ENCODE measurements at regions not wholly inside any gene's neighbourhood (a gene's known extent, or its start where the extent isn't known, plus 50 kb on each side); places are given as distances from the start of the nearest gene placed in this dataset.

GRCh38 chr16:48881272-48881671 lies 271.3 kb upstream of the N4BP1 start:
- DNase-seq, result no peak

GRCh38 chr16:48879223-48880122 lies 269.5 kb upstream of the N4BP1 start:
- no peak for DNase-seq

GRCh38 chr16:48877946-48878345 lies 268.0 kb upstream of the N4BP1 start:
- no peak for DNase-seq

GRCh38 chr16:48870141-48870540 lies 260.2 kb upstream of the N4BP1 start:
- no peak for DNase-seq

GRCh38 chr16:48865520-48865919 lies 255.5 kb upstream of the N4BP1 start:
- no peak for DNase-seq

GRCh38 chr16:48864055-48864454 lies 254.1 kb upstream of the N4BP1 start:
- no peak for DNase-seq

- no peak for DNase-seq
These were observed 252.1 kb upstream of the N4BP1 start for GRCh38 chr16:48862087-48862532.

- no peak for DNase-seq
These were observed 250.4 kb upstream of the N4BP1 start for GRCh38 chr16:48860341-48860740.

GRCh38 chr16:48852951-48853350 lies 243.0 kb upstream of the N4BP1 start:
- DNase-seq, result no peak

- DNase-seq, result no peak
These were observed 242.5 kb upstream of the N4BP1 start for GRCh38 chr16:48852458-48852857.

- no peak for DNase-seq
These were observed 240.3 kb upstream of the N4BP1 start for GRCh38 chr16:48850097-48850770.

GRCh38 chr16:48846277-48846676 lies 236.3 kb upstream of the N4BP1 start:
- DNase-seq, result no peak

- no peak for DNase-seq
These were observed 235.3 kb upstream of the N4BP1 start for GRCh38 chr16:48845261-48845660.

GRCh38 chr16:48838349-48838748 lies 228.4 kb upstream of the N4BP1 start:
- no peak for DNase-seq

- DNase-seq, result no peak
These were observed 226.7 kb upstream of the N4BP1 start for GRCh38 chr16:48836636-48837035.

GRCh38 chr16:48836067-48836466 lies 226.1 kb upstream of the N4BP1 start:
- DNase-seq, result no peak

- DNase-seq, result no peak
These were observed 224.6 kb upstream of the N4BP1 start for GRCh38 chr16:48834576-48834975.

GRCh38 chr16:48833461-48833860 lies 223.5 kb upstream of the N4BP1 start:
- no peak for DNase-seq

- peak; percentile 4 to 14 for DNase-seq
These were observed 221.2 kb upstream of the N4BP1 start for GRCh38 chr16:48831076-48831722.

GRCh38 chr16:48829336-48830310 lies 219.6 kb upstream of the N4BP1 start:
- no peak for DNase-seq

- no peak for DNase-seq
These were observed 214.3 kb upstream of the N4BP1 start for GRCh38 chr16:48824271-48824670.

- DNase-seq, result no peak
These were observed 212.5 kb upstream of the N4BP1 start for GRCh38 chr16:48822431-48822830.

All from SHP77 (cell line).